ENCODE measurements at regions not wholly inside any gene's neighbourhood (a gene's known extent, or its start where the extent isn't known, plus 50 kb on each side); places are given as distances from the start of the nearest gene placed in this dataset.
A peak's percentile ranks its signal among the peaks of the same experiment; 100 is the strongest.

- Histone ChIP-seq H3K36me3 (no peaks in the 10 kb centered on the region), H3K4me3 (no peak overlapping the region), H3K27ac (peak overlapping the region; percentile 42), H3K9me3 (no peaks in the 10 kb centered on the region), H3K4me1 (peaks cover 8% of the 10 kb centered on the region), H3K27me3 (no peaks in the 10 kb centered on the region)
- intact Hi-C loops (cut with DNase I): no loop called here
- TF ChIP-seq POLR2AphosphoS5 (IDR thresholded peaks at IDR 0.05; ENCODE audit: insufficient read depth in 1 of 2, low read depth in 1 of 2): no peak
- no peak for TF ChIP-seq CTCF (IDR thresholded peaks at IDR 0.05)
- no peak for TF ChIP-seq POLR2A (IDR thresholded peaks at IDR 0.05)
- DNase-seq (ENCODE audit: extremely low spot score in 2 of 2): no peak
Measured at GRCh38 chr12:89863493-89863938, 154.9 kb upstream of the ATP2B1 start.

- TF ChIP-seq POLR2AphosphoS5 (IDR thresholded peaks at IDR 0.05; ENCODE audit: insufficient read depth in 1 of 2, low read depth in 1 of 2) (peak in 1 of 2 donors; percentile 56), CTCF (IDR thresholded peaks at IDR 0.05) (no peak)
- Histone ChIP-seq H3K36me3 (no peaks in the 10 kb centered on the region), H3K27me3 (no peaks in the 10 kb centered on the region), H3K27ac (peak overlapping the region; percentile 42), H3K4me1 (peaks cover 8% of the 10 kb centered on the region), H3K4me3 (no peak overlapping the region), H3K9me3 (no peaks in the 10 kb centered on the region)
- intact Hi-C loops (cut with DNase I): no loop called here
- DNase-seq (ENCODE audit: extremely low spot score in 2 of 2): no peak
Measured at GRCh38 chr12:89862511-89863445, 154.1 kb upstream of the ATP2B1 start.

- H3K36me3 ChIP-seq: no peaks in the 10 kb centered on the region
- no peak for DNase-seq (ENCODE audit: extremely low spot score in 2 of 2)
- no peak overlapping the region for H3K27ac ChIP-seq
- TF ChIP-seq POLR2AphosphoS5 (IDR thresholded peaks at IDR 0.05; ENCODE audit: insufficient read depth in 1 of 2, low read depth in 1 of 2): no peak
- no peak for TF ChIP-seq POLR2A (IDR thresholded peaks at IDR 0.05)
- TF ChIP-seq CTCF (IDR thresholded peaks at IDR 0.05): no peak
- no peaks in the 10 kb centered on the region for H3K27me3 ChIP-seq
- no peaks in the 10 kb centered on the region for H3K9me3 ChIP-seq
- no peak overlapping the region for H3K4me3 ChIP-seq
- intact Hi-C loops (cut with DNase I): no loop called here
- H3K4me1 ChIP-seq: peaks cover 8% of the 10 kb centered on the region
Measured at GRCh38 chr12:89861086-89861485, 152.4 kb upstream of the ATP2B1 start.

- Histone ChIP-seq H3K9me3 (no peaks in the 10 kb centered on the region), H3K36me3 (no peaks in the 10 kb centered on the region), H3K4me3 (no peak overlapping the region), H3K27ac (no peak overlapping the region), H3K4me1 (peaks cover 8% of the 10 kb centered on the region), H3K27me3 (no peaks in the 10 kb centered on the region)
- no peak for TF ChIP-seq POLR2A (IDR thresholded peaks at IDR 0.05)
- no peak for TF ChIP-seq POLR2AphosphoS5 (IDR thresholded peaks at IDR 0.05; ENCODE audit: insufficient read depth in 1 of 2, low read depth in 1 of 2)
- DNase-seq (ENCODE audit: extremely low spot score in 2 of 2): no peak
- intact Hi-C loops (cut with DNase I): no loop called here
Measured at GRCh38 chr12:89859508-89860220, 151.0 kb upstream of the ATP2B1 start.

GRCh38 chr12:89858718-89859117, 150.1 kb upstream of the ATP2B1 start:
- Histone ChIP-seq H3K4me1 (peaks cover 8% of the 10 kb centered on the region), H3K27ac (no peak overlapping the region), H3K36me3 (no peaks in the 10 kb centered on the region), H3K4me3 (no peak overlapping the region), H3K27me3 (no peaks in the 10 kb centered on the region), H3K9me3 (no peaks in the 10 kb centered on the region)
- TF ChIP-seq POLR2AphosphoS5 (IDR thresholded peaks at IDR 0.05; ENCODE audit: insufficient read depth in 1 of 2, low read depth in 1 of 2) (no peak), POLR2A (IDR thresholded peaks at IDR 0.05) (no peak), CTCF (IDR thresholded peaks at IDR 0.05) (no peak)
- intact Hi-C loops (cut with DNase I): no loop called here
- no peak for DNase-seq (ENCODE audit: extremely low spot score in 2 of 2)

All from vagina (tissue), 2 donors.